Left kidney (tissue), 1 donor: ENCODE measurements at regions not wholly inside any gene's neighbourhood (a gene's known extent, or its start where the extent isn't known, plus 50 kb on each side); places are given as distances from the start of the nearest gene placed in this dataset.

Source experiments
- DNase-seq: peaks from one replicate; pipeline ENCODE4 v3.0.0-alpha.2; 2013

DNA sequence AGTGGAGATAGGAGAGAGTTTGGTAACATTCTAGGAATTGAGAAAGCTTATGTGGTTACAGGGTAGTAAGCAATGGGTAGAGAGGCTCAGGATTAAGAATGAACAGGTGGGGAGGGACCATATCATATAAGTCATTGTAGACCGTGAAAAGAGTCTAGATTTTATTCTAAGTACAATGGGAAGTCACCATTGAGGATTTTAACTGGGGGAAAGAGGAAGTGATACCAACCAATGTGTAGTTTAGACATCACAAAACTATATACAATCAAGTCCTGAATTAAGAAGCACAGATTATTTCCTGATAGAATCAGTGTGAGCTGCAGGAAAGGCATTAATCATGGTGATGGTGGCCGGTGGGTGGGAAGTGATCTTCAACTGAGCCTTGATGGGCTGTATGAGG is 178.3 kb upstream of the ZIC3 start:
- DNase-seq: no peak

DNA sequence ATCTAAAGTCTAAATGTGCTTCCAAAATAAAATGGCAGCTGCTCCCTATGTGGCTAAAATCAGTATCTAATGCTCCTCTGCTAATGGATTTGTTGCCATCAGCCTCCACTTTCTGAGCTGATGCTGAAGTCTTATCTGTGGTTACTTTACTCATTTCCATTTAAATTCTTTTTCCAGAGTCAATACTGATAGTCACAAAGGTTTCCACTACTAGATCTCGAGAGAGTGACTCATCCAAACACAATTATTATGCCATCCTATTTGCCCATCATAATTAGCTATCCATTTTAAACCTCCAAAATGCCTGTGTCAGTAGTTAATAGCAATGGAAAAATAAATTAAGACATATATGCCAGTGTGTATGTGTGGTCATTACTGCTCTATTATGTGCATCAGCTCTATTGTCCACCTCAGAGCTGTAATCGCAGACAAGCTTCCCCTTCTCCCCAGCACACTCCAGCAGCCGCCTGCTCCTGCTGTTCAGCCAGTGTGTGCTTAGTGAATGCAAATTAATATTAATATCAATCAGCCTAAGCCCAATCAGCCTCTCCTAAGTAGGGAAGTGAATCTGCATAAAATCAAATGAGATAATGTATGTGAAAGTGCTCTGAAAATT is 199.8 kb upstream of the ZIC3 start:
- DNase-seq: no peak

DNA sequence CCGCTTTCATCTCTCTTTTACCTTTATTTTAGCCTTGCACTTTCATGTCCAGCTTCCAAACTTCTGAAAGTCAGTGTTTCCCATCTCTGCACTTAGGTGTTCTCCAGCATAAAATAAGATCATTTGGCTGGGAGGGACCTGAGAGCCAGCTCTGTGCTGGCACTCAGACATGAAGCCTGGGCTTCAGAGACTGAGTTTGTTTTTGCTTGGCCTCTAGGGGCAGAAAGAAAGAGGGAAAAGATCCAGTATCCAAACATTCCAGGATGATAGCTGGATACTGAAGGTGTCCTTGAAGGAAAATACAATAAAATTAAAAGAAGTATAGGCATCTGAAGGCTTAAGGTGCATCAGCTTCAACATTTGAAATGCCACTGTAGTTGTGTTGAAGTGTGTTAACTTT is 202.4 kb upstream of the ZIC3 start:
- no peak for DNase-seq

DNA sequence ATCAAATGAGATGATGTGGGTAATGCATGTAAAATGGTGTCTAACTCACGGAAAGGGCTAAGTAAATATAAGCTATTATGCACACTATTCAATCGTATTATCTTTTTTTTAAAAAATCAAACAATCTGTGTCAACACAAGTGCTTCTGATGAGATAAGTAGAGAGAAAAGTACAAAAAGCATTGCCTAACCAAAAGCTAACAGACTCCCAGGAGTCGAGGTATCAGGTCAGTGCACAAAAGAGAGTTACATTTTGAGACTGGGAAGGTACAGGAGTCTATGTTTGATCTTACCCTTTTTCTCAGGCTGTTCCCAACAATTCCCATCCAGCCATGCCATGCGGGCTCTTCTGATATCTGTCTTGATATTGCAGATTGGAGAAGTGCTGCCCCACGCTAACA is 203.3 kb upstream of the ZIC3 start:
- DNase-seq: no peak

GRCh38 chrX:137354851-137355250 is 211.1 kb upstream of the ZIC3 start:
- DNase-seq: no peak

DNA sequence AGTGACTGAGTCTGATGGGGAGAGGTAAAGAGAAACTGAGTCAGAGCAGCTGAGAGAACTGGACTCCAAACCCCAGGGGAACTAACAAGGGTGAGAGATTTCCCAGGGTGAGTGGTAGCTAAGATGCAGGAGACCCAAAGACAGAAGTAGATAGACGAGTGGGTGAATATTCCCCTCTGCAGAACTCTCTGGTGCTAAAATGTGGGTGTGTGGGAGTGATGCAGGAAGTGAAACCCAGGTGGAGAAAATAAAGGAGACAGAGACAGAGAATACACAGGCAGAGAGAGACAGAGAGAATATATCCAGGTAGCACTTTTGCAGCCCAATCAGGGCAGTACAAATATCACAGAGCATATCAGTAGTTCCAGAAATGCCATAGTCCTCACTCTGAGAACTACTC is 212.5 kb upstream of the ZIC3 start:
- DNase-seq: no peak

DNA sequence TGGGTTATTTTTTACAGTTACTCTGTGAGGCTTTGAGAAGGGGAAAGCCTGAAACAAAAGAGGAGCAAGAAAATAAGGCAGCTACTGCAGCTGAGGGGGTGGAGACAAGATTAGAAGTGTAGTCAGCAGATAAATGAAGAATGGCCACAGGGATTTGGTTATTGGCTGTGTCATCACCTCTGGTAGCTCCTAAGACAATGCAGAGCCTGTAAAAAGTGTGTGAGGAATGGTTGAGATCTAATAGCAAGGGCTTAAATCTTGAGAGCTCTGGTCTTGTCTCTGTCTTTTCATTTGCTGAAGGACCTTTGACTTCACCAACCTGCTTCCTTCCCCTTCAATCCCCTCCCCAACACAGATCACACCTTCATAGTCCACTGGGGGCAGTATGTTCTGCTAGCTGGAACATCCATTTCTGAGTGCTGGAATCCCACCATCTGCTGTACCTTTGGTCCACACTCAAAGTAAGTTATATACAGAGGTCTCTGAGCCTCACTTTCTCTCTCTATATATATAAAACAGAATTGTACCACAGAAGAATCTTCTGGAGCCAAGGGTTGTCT is 213.7 kb upstream of the ZIC3 start:
- no peak for DNase-seq

DNA sequence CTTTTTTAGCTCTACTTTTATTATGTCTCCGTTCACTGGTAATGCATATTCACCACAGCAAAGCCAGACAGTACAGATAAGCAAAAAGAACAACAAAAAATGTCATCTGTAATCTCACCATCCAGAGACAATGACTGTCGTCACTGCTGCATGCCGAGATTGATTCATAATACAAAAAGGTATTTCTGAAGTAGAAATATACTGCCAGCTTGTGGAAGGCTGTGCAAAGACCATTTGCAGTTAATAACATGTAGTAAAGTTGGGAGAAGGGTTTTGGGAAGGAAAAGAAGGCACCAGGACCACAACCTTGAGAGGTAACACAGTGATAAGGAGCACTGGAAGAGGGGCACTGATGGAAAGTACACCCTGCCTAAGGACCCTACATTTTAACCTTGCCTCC is 223.0 kb upstream of the ZIC3 start:
- no peak for DNase-seq

DNA sequence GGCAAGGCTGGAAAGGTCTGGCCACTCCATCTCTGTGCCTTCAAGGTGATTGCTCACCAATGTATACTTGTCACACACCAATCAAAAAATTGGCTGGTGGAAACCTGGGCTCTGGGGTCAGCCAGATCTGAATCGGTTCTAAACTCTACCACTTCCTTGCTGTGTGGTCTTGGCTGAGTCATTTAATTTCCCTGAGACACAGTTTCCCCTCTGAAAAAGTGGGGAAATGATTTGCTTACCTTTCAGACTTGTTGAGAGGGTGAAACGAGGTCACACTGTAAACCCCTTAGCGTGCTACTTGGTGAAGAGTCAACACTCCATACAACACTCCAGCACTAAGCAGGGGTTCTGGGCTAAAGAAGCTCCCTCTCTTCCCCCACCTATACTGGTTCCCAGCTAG is 252.3 kb upstream of the ZIC3 start:
- DNase-seq: no peak

- DNase-seq: no peak
Observed at GRCh38 chrX:137305404-137305803, 260.5 kb upstream of the ZIC3 start.

- DNase-seq: no peak
Observed at GRCh38 chrX:137297167-137297566, 263.4 kb upstream of the GPR101 start.

- no peak for DNase-seq
Observed at GRCh38 chrX:137290011-137290410, 256.2 kb upstream of the GPR101 start.

DNA sequence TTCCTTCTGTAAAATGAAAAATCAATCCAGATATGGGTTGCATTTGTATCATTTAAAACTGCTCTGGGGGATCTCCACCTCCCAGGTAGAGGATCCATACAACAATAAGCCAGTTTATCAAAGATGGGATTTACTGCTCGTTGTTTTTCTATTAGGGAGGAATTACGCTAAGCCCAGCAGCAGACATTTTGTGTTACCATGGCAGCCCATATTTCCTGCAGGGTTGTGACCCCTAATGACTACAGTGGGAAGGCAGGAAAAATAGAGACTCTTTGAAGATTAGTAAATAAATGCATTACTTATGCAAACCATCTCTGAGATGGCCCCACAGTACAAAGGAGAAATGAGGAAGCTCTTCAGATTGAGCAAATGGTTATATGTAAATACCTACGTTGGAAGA is 253.4 kb upstream of the GPR101 start:
- no peak for DNase-seq

- DNase-seq: no peak
Observed at GRCh38 chrX:137286423-137286822, 252.6 kb upstream of the GPR101 start.

DNA sequence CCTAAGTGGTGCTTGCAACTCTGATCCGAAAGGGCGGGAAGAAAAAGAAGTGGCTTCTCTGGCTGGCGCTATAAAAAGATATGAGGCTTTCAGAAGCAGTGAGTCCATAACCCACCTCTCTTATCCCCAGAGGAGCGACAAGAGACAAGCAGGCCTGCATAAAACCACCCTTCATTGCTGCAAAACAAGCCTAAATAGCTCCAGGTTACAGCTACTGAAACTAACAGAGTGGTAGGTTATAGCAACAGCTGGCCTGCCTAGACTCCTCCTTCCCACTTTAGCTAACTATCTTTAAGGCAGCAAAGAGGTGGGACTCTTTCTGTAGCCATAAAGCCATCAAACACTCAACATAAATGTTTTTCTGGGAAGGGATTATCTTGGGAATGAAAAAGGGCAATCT is 245.0 kb upstream of the GPR101 start:
- no peak for DNase-seq

DNA sequence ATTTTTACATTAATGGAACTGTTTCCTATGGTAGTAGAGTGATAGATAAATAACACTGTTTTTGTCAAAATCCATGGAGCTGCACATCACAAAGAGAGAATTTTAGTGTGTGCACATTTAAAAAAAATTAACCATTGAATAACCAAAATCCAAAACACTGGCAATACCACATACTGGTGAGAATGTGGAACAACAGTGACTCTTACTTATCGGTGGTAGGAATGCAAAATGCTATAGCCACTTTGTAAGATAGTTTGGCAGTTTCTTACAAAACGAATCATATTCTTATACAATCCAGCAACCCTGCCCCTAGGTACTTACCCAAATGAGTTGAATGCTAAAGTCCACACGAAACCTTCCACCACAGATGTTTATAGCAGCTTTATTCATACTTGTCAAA is 229.6 kb upstream of the GPR101 start:
- no peak for DNase-seq

- DNase-seq: no peak
Observed at GRCh38 chrX:137245183-137245582, 211.4 kb upstream of the GPR101 start.

GRCh38 chrX:137236837-137237236 is 203.0 kb upstream of the GPR101 start:
- DNase-seq: no peak

GRCh38 chrX:137234651-137235402 is 201.0 kb upstream of the GPR101 start:
- DNase-seq: no peak

GRCh38 chrX:137233478-137233877 is 199.7 kb upstream of the GPR101 start:
- DNase-seq: no peak

DNA sequence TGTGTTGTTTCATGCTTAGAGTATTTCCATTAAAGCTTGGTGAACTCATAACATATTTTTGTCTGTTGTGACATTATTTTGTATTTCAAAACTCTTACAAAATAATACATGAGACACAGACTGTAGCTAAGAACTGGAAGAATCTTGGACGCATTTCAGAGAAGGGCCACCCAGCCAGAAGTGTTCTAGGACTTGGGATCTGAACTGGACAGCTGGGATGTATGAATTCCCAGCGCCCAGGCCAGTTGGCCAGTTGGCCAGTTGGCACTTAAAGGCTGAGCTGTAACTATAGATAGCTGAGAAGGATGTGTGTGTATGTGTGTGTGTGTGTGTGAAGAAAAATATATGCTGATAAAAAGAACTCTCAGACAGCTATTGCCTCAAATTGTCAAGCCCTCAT is 193.4 kb upstream of the GPR101 start:
- no peak for DNase-seq

DNA sequence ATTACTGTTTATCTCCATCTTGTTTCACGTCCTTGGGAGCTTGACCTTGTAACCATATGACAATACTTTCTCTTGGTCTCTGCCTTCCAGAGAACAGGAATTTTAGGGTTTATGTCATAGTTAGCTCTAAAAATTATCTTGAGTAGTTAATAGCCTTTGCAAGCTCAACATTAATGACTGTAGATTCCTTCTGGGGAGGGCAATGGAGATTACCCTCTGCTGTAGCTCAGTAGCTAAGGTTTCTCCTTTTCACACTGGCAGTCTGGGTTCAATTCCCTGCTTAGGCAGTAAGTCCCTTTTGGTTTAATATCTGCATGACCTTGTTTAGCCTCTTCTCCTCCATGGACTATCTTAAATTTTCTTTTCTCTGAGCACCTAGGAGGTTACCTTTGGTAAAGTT is 181.7 kb upstream of the GPR101 start:
- DNase-seq: no peak

GRCh38 chrX:137212078-137212632 is 178.4 kb upstream of the GPR101 start:
- no peak for DNase-seq

DNA sequence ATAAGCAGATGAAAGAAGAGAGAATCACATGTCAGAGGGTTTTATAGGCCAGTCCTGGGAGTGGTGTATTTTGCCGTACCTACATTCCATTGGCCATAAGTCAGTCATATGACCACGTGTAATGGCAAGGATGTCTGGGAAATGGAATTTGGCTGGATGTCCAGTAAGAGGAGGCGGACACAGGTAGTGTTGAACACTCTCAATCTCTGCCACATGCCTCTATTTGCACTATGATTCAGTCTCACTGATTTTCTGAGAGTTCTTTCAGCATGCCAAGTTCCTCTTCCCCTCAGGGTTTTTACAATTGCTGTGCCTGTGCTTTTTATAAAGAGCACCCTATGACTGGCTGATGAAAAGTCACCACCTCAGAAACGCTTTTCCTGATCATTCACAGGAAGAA is 164.2 kb upstream of the GPR101 start:
- no peak for DNase-seq
